H9 (cell line): ENCODE measurements at regions not wholly inside any gene's neighbourhood (a gene's known extent, or its start where the extent isn't known, plus 50 kb on each side); places are given as distances from the start of the nearest gene placed in this dataset.

Experiments
- DNase-seq: peaks from one replicate; pipeline ENCODE4 v3.0.0-alpha.2; 2017
- H2AFZ ChIP-seq: one replicate; pipeline ENCODE4 v1.6.1; 2013; ENCODE audit warnings: mild to moderate bottlenecking, low read length, control low read depth, moderate library complexity
- H2AK5ac ChIP-seq: 2 replicates; pipeline ENCODE4 v1.6.1; 2013; ENCODE audit warnings: low read length, control low read depth, mixed read lengths; ENCODE audit not compliant: insufficient read length
- H2BK120ac ChIP-seq: one replicate; pipeline ENCODE4 v1.6.1; 2013; ENCODE audit warnings: low read depth, mild to moderate bottlenecking, low read length, control low read depth, inconsistent platforms; ENCODE audit not compliant: poor library complexity, severe bottlenecking
- H2BK12ac ChIP-seq: 2 replicates; pipeline ENCODE4 v1.6.1; 2013; ENCODE audit warnings: low read length, control low read depth, mixed read lengths, low read depth; ENCODE audit not compliant: insufficient read length
- H2BK15ac ChIP-seq: 2 replicates; pipeline ENCODE4 v1.6.1; 2013; ENCODE audit warnings: low read depth, low read length, control low read depth
- H2BK20ac ChIP-seq: one replicate; pipeline ENCODE4 v1.6.1; 2013; ENCODE audit warnings: low read depth, mild to moderate bottlenecking, low read length, control low read depth, inconsistent platforms; ENCODE audit not compliant: poor library complexity, severe bottlenecking
- H2BK5ac ChIP-seq: 2 replicates; pipeline ENCODE4 v1.6.1; 2013; ENCODE audit warnings: low read length, control low read depth, mixed read lengths; ENCODE audit not compliant: insufficient read length
- H3K14ac ChIP-seq: 2 replicates; pipeline ENCODE4 v1.6.1; 2013; ENCODE audit warnings: low read length, control low read depth; ENCODE audit not compliant: insufficient read depth
- H3K18ac ChIP-seq: 2 replicates; pipeline ENCODE4 v1.6.1; 2013; ENCODE audit warnings: low read depth, mild to moderate bottlenecking, mixed read lengths, low read length, control low read depth; ENCODE audit not compliant: insufficient read length
- H3K23ac ChIP-seq: 2 replicates; pipeline ENCODE4 v1.6.1; 2013; ENCODE audit warnings: low read length, control low read depth, mixed read lengths, low read depth; ENCODE audit not compliant: insufficient read length
- H3K23me2 ChIP-seq: 2 replicates; pipeline ENCODE4 v1.6.1; 2013; ENCODE audit warnings: low read depth, mild to moderate bottlenecking, mixed read lengths, low read length, control low read depth; ENCODE audit not compliant: insufficient read length, poor library complexity, severe bottlenecking
- H3K27ac ChIP-seq: 2 replicates; pipeline ENCODE4 v1.5.1; 2013; ENCODE audit warnings: low read length, control low read depth, mixed read lengths, low read depth; ENCODE audit not compliant: insufficient read length
- H3K27me3 ChIP-seq: 2 replicates; pipeline ENCODE4 v1.6.1; 2013; ENCODE audit warnings: low read length, control low read depth, inconsistent platforms; ENCODE audit not compliant: insufficient read depth
- H3K4ac ChIP-seq: 2 replicates; pipeline ENCODE4 v1.6.1; 2013; ENCODE audit warnings: low read depth, mild to moderate bottlenecking, control low read depth, inconsistent platforms, low read length, moderate library complexity
- H3K4me1 ChIP-seq: 2 replicates; pipeline ENCODE4 v1.6.1; 2013; ENCODE audit warnings: low read length, control low read depth, inconsistent platforms; ENCODE audit not compliant: insufficient read depth
- H3K4me2 ChIP-seq: 2 replicates; pipeline ENCODE4 v1.6.1; 2013; ENCODE audit warnings: low read length, control low read depth, mixed read lengths; ENCODE audit not compliant: insufficient read length, insufficient read depth
- H3K56ac ChIP-seq: 2 replicates; pipeline ENCODE4 v1.6.1; 2013; ENCODE audit warnings: low read depth, mild to moderate bottlenecking, mixed read lengths, low read length, control low read depth; ENCODE audit not compliant: insufficient read length
- H3K79me1 ChIP-seq: 2 replicates; pipeline ENCODE4 v1.6.1; 2013; ENCODE audit warnings: low read depth, mild to moderate bottlenecking, moderate library complexity, low read length, control low read depth, inconsistent platforms; ENCODE audit not compliant: insufficient read depth, poor library complexity, severe bottlenecking
- H3K79me2 ChIP-seq: 2 replicates; pipeline ENCODE4 v1.6.1; 2013; ENCODE audit warnings: low read length, control low read depth, inconsistent platforms; ENCODE audit not compliant: insufficient read depth
- H3K9ac ChIP-seq: 2 replicates; pipeline ENCODE4 v1.6.1; 2013; ENCODE audit warnings: low read length, control low read depth, mixed read lengths; ENCODE audit not compliant: insufficient read length; ENCODE audit errors: extremely low read depth
- H3K9me3 ChIP-seq: one replicate; pipeline ENCODE4 v1.6.1; 2013; ENCODE audit warnings: low read depth, low read length, inconsistent platforms; ENCODE audit not compliant: control insufficient read depth
- H3T11ph ChIP-seq: one replicate; pipeline ENCODE4 v1.6.1; 2013; ENCODE audit warnings: mild to moderate bottlenecking, low read length, control low read depth, inconsistent platforms
- H4K20me1 ChIP-seq: one replicate; pipeline ENCODE4 v1.6.1; 2013; ENCODE audit not compliant: control insufficient read depth, insufficient read length, insufficient read depth
- H4K5ac ChIP-seq: 2 replicates; pipeline ENCODE4 v1.6.1; 2013; ENCODE audit warnings: low read depth, mild to moderate bottlenecking, mixed read lengths, low read length, control low read depth; ENCODE audit not compliant: insufficient read length
- H4K8ac ChIP-seq: replicated peaks from 2 replicates; pipeline ENCODE4 v1.6.1; 2013; ENCODE audit warnings: low read length, control low read depth, mixed read lengths, low read depth; ENCODE audit not compliant: insufficient read length
- H4K91ac ChIP-seq: 2 replicates; pipeline ENCODE4 v1.6.1; 2013; ENCODE audit warnings: low read depth, mild to moderate bottlenecking, moderate library complexity, mixed read lengths, low read length, control low read depth; ENCODE audit not compliant: insufficient read length
- H3K27ac Mint-ChIP-seq, 3 experiments: 2 replicates in 2 of 3; 3 replicates in 1 of 3; pipeline ENCODE4 v1.8.0; 2020 to 2021; ENCODE audit warnings: mixed read lengths in 3 of 3, mild to moderate bottlenecking in 1 of 3, moderate library complexity in 1 of 3
- H3K27me3 Mint-ChIP-seq: 2 replicates; pipeline ENCODE4 v1.8.0; 2021; ENCODE audit warnings: low read depth, mild to moderate bottlenecking, moderate library complexity, mixed read lengths
- H3K36me3 Mint-ChIP-seq, 3 experiments: 2 replicates in 2 of 3; 3 replicates in 1 of 3; pipeline ENCODE4 v1.8.0; 2020 to 2021; ENCODE audit warnings: low read depth in 3 of 3, mixed read lengths in 3 of 3; ENCODE audit not compliant: insufficient read depth in 1 of 3
- H3K4me1 Mint-ChIP-seq, 2 experiments: 2 replicates each; pipeline ENCODE4 v1.8.0; 2020; ENCODE audit warnings: mixed read lengths in 2 of 2
- H3K4me3 Mint-ChIP-seq, 2 experiments: 2 replicates in 1 of 2; 3 replicates in 1 of 2; pipeline ENCODE4 v1.8.0; 2020 to 2021; ENCODE audit warnings: mild to moderate bottlenecking in 2 of 2, mixed read lengths in 2 of 2, moderate library complexity in 1 of 2
- H3K9me3 Mint-ChIP-seq, 2 experiments: 2 replicates in 1 of 2; 3 replicates in 1 of 2; pipeline ENCODE4 v1.8.0; 2020; ENCODE audit warnings: mild to moderate bottlenecking in 2 of 2, mixed read lengths in 2 of 2, moderate library complexity in 1 of 2
- WGBS: extraction: QIAGEN DNeasy Blood & Tissue Kit; methylation state at CpG from one replicate; pipeline ENCODE4 v1.1.7; 2013; ENCODE audit warnings: missing lambda C conversion rate, low lambda C conversion rate, mixed read lengths; ENCODE audit not compliant: insufficient read length; ENCODE audit errors: extremely low coverage; 5-methylcytosine and 5-hydroxymethylcytosine counted together
- TF ChIP-seq, protein P1 (sequence below): fragments of 200-600 bp; sonication (generic); conservative IDR thresholded peaks from 3 replicates; pipeline ENCODE4 v1.8.0; 2021; ENCODE audit warnings: antibody characterized with exemption, mild to moderate bottlenecking

DNA sequence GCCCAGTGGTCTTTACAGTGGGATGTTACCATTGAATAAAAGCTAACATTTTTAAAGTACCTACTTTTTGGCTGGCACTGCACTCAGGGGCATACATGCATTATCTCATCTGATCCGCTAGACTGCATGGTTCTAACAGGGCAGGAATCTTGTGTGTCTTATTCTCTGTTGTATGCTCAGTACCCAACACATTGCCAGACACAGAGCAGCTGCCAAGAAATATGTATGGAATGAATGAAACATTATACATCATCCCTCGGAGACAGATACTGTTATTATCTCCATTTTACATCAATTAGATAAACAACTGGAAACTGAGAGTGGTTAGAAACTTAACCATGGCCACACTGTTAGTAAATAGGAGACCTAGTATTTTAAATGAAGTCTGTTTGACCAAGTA, 74.1 kb upstream of the CDH11 start:
- Histone ChIP-seq H3K9me3 (no peaks in the 10 kb centered on the region), H3K79me2 (no peaks in the 10 kb centered on the region), H4K8ac (no peak overlapping the region), H3K27me3 (no peaks in the 10 kb centered on the region), H3K27ac (no peak overlapping the region), H2BK12ac (no peak overlapping the region), H3K4ac (no peak overlapping the region), H2BK5ac (no peak overlapping the region), H3K18ac (no peak overlapping the region), H3K23ac (no peak overlapping the region), H2BK120ac (no peak overlapping the region), H3K79me1 (no peaks in the 10 kb centered on the region), H3K4me1 (no peaks in the 10 kb centered on the region), H4K5ac (no peak overlapping the region), H3K4me2 (no peak overlapping the region), H3K23me2 (no peaks in the 10 kb centered on the region), H3K14ac (no peak overlapping the region), H2AK5ac (no peak overlapping the region), H3K56ac (no peak overlapping the region), H2BK15ac (no peak overlapping the region), H4K20me1 (no peaks in the 10 kb centered on the region), H3K9ac (no peak overlapping the region), H3T11ph (no peak overlapping the region), H4K91ac (no peak overlapping the region), H2AFZ (no peak overlapping the region), H2BK20ac (no peak overlapping the region)
- Mint-ChIP-seq H3K4me1 (no peaks in the 10 kb centered on the region), H3K9me3 (no peaks in the 10 kb centered on the region; a peak in 1 of 5 replicates), H3K27me3 (peaks cover 11% of the 10 kb centered on the region), H3K4me3 (no peak overlapping the region), H3K27ac (no peak overlapping the region), H3K36me3 (no peaks in the 10 kb centered on the region; a peak in 1 of 7 replicates)
- no peak for DNase-seq
- WGBS: no CpG with 5 or more reads among the region's 2 CpGs
- TF ChIP-seq, protein P1, sequence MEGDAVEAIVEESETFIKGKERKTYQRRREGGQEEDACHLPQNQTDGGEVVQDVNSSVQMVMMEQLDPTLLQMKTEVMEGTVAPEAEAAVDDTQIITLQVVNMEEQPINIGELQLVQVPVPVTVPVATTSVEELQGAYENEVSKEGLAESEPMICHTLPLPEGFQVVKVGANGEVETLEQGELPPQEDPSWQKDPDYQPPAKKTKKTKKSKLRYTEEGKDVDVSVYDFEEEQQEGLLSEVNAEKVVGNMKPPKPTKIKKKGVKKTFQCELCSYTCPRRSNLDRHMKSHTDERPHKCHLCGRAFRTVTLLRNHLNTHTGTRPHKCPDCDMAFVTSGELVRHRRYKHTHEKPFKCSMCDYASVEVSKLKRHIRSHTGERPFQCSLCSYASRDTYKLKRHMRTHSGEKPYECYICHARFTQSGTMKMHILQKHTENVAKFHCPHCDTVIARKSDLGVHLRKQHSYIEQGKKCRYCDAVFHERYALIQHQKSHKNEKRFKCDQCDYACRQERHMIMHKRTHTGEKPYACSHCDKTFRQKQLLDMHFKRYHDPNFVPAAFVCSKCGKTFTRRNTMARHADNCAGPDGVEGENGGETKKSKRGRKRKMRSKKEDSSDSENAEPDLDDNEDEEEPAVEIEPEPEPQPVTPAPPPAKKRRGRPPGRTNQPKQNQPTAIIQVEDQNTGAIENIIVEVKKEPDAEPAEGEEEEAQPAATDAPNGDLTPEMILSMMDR: no peak
